ENCODE measurements at regions not wholly inside any gene's neighbourhood (a gene's known extent, or its start where the extent isn't known, plus 50 kb on each side); places are given as distances from the start of the nearest gene placed in this dataset.

DNA sequence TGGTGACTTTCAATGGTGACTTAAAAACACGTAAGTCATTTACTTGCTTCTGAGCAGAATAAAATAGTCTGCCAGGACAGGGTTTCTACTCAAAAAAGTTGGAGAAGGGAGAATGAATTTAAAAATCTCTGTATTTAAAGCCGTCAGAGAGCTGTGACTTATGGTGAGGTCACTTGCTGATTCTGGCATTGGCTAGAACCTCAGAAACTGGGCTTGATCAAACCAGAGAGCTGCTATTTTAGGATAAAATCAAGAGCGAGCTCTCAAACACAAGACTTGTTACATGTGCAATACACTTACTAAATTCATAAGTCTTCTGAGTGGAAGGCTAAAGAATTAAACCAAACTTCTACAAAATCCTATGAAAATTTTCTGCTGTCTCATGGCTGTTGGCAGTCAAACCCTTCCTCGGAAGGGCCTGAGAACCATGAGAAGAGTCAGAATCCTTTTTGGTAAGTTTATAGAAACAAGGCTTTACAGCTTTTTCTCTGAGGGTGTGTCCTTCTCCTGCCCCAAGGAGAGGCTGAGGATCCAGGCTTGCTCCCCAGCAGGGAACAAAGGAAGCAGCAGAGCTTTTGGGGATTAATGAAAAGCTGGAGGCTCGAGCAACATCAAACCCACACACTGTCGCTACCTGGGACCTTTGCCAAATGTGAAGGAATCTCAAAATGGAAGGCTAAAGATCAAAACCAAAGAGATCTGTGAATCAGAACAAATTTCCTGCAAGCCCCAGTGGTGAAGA, 816.4 kb downstream of the SOCS6 start:
- Histone ChIP-seq H3K4me1 (no peaks in the 10 kb centered on the region), H3K4me3 (no peak overlapping the region), H3K27me3 (no peaks in the 10 kb centered on the region), H3K36me3 (no peaks in the 10 kb centered on the region), H3K27ac (no peak overlapping the region), H3K9me3 (no peaks in the 10 kb centered on the region)
- WGBS, 2 donors, result 56 to 59% methylated on average over 6 of the region's 6 CpGs
- TF ChIP-seq POLR2AphosphoS5 (IDR thresholded peaks at IDR 0.05) (no peak), EP300 (IDR thresholded peaks at IDR 0.05) (no peak), POLR2A (IDR thresholded peaks at IDR 0.05) (no peak)
- TF ChIP-seq, protein P1, sequence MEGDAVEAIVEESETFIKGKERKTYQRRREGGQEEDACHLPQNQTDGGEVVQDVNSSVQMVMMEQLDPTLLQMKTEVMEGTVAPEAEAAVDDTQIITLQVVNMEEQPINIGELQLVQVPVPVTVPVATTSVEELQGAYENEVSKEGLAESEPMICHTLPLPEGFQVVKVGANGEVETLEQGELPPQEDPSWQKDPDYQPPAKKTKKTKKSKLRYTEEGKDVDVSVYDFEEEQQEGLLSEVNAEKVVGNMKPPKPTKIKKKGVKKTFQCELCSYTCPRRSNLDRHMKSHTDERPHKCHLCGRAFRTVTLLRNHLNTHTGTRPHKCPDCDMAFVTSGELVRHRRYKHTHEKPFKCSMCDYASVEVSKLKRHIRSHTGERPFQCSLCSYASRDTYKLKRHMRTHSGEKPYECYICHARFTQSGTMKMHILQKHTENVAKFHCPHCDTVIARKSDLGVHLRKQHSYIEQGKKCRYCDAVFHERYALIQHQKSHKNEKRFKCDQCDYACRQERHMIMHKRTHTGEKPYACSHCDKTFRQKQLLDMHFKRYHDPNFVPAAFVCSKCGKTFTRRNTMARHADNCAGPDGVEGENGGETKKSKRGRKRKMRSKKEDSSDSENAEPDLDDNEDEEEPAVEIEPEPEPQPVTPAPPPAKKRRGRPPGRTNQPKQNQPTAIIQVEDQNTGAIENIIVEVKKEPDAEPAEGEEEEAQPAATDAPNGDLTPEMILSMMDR (IDR thresholded peaks at IDR 0.05), result no peak
- DNase-seq, result no peak
- intact Hi-C loops (cut with DNase I), result no loop called here

DNA sequence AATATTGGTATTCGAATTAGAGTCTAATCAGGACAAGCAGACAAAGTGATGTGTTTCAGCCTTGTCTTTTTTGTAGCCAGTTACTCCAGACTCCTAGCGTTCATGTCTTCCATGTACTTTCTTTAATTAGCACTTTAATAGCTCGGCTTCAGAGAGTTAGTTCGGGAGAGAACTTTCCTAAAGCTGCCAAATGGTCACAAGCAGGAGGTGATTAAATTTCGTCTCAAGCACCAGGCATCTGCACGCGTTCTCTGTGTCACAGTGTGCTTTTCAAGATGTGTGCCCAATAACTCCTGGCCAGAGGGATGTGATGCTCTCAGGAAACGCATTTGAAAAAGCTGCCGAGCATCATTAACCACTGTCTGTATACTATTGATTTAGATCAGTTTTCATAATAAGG, 790.8 kb downstream of the SOCS6 start:
- H3K27ac ChIP-seq, result no peak overlapping the region
- H3K4me1 ChIP-seq, result no peaks in the 10 kb centered on the region
- 67 to 68% methylated on average over 9 of the region's 9 CpGs for WGBS, 2 donors
- H3K27me3 ChIP-seq, result no peaks in the 10 kb centered on the region
- H3K9me3 ChIP-seq, result no peaks in the 10 kb centered on the region
- intact Hi-C loops (cut with DNase I), result no loop called here
- H3K4me3 ChIP-seq, result no peak overlapping the region
- TF ChIP-seq, protein P1 (IDR thresholded peaks at IDR 0.05), result no peak
- TF ChIP-seq POLR2AphosphoS5 (IDR thresholded peaks at IDR 0.05), result no peak
- TF ChIP-seq EP300 (IDR thresholded peaks at IDR 0.05), result no peak
- no peak for TF ChIP-seq POLR2A (IDR thresholded peaks at IDR 0.05)
- H3K36me3 ChIP-seq, result no peaks in the 10 kb centered on the region
- DNase-seq, result no peak

GRCh38 chr18:71077451-71077850, 788.6 kb downstream of the SOCS6 start:
- no peaks in the 10 kb centered on the region for H3K4me1 ChIP-seq
- TF ChIP-seq EP300 (IDR thresholded peaks at IDR 0.05) (no peak), POLR2AphosphoS5 (IDR thresholded peaks at IDR 0.05) (no peak), POLR2A (IDR thresholded peaks at IDR 0.05) (no peak)
- TF ChIP-seq, protein P1 (IDR thresholded peaks at IDR 0.05), result no peak
- H3K4me3 ChIP-seq, result no peak overlapping the region
- H3K27ac ChIP-seq, result no peak overlapping the region
- no peaks in the 10 kb centered on the region for H3K27me3 ChIP-seq
- 49 to 54% methylated on average over 4 of the region's 4 CpGs for WGBS, 2 donors
- H3K9me3 ChIP-seq, result no peaks in the 10 kb centered on the region
- DNase-seq, result no peak
- H3K36me3 ChIP-seq, result no peaks in the 10 kb centered on the region
- intact Hi-C loops (cut with DNase I), result no loop called here

- no peak overlapping the region for H3K4me3 ChIP-seq
- H3K27me3 ChIP-seq, result no peaks in the 10 kb centered on the region
- no peak for DNase-seq
- no peaks in the 10 kb centered on the region for H3K4me1 ChIP-seq
- WGBS, 2 donors, result 58 to 82% methylated on average over 3 of the region's 3 CpGs
- H3K27ac ChIP-seq, result no peak overlapping the region
- H3K36me3 ChIP-seq, result no peaks in the 10 kb centered on the region
- intact Hi-C loops (cut with DNase I), result no loop called here
- TF ChIP-seq POLR2AphosphoS5 (IDR thresholded peaks at IDR 0.05), result no peak
- TF ChIP-seq POLR2A (IDR thresholded peaks at IDR 0.05), result no peak
- no peak for TF ChIP-seq EP300 (IDR thresholded peaks at IDR 0.05)
- TF ChIP-seq, protein P1 (IDR thresholded peaks at IDR 0.05), result no peak
- H3K9me3 ChIP-seq, result no peaks in the 10 kb centered on the region
Measured at GRCh38 chr18:71075147-71075546, 786.3 kb downstream of the SOCS6 start.

- intact Hi-C loops (cut with DNase I), result no loop called here
- DNase-seq, result no peak
- no peaks in the 10 kb centered on the region for H3K9me3 ChIP-seq
- WGBS, 2 donors, result 49 to 71% methylated on average over 6 of the region's 6 CpGs
- no peak overlapping the region for H3K4me3 ChIP-seq
- no peaks in the 10 kb centered on the region for H3K27me3 ChIP-seq
- TF ChIP-seq POLR2A (IDR thresholded peaks at IDR 0.05), result no peak
- TF ChIP-seq, protein P1 (IDR thresholded peaks at IDR 0.05), result no peak
- TF ChIP-seq POLR2AphosphoS5 (IDR thresholded peaks at IDR 0.05), result no peak
- TF ChIP-seq EP300 (IDR thresholded peaks at IDR 0.05), result no peak
- no peak overlapping the region for H3K27ac ChIP-seq
- H3K36me3 ChIP-seq, result no peaks in the 10 kb centered on the region
- H3K4me1 ChIP-seq, result no peaks in the 10 kb centered on the region
Measured at GRCh38 chr18:71068338-71068737, 779.5 kb downstream of the SOCS6 start.
